Liver (tissue), 3 donors: ENCODE measurements at regions not wholly inside any gene's neighbourhood (a gene's known extent, or its start where the extent isn't known, plus 50 kb on each side); places are given as distances from the start of the nearest gene placed in this dataset.

ENCODE experiments used
- CTCF ChIP-seq: fragments of 150-350 bp; IDR thresholded peaks from 2 replicates; pipeline ENCODE4 v1.5.1; 2017; ENCODE audit warnings: improper control_type of control experiment, low read depth, low read length; ENCODE audit not compliant: missing input control
- EGR1 ChIP-seq, 2 donors: IDR thresholded peaks; 2 replicates each; pipeline ENCODE4 v1.6.1; 2016 to 2018; ENCODE audit warnings: antibody characterized with exemption in 2 of 2, low read depth in 2 of 2
- NR2F2 ChIP-seq: IDR thresholded peaks from 2 replicates; pipeline ENCODE4 v1.6.1; 2016; ENCODE audit warnings: antibody characterized with exemption
- SP1 ChIP-seq: IDR thresholded peaks from 2 replicates; pipeline ENCODE4 v1.6.1; 2018; ENCODE audit warnings: antibody characterized with exemption, mild to moderate bottlenecking
- TF ChIP-seq, protein P1 (sequence below): IDR thresholded peaks from 2 replicates; pipeline ENCODE4 v1.6.1; 2016; ENCODE audit warnings: antibody characterized with exemption, mild to moderate bottlenecking
- TF ChIP-seq, protein P2 (sequence below): IDR thresholded peaks from 2 replicates; pipeline ENCODE4 v1.6.1; 2016; ENCODE audit warnings: antibody characterized with exemption
- donor health status: healthy.
- donor health status: healthy.

DNA sequence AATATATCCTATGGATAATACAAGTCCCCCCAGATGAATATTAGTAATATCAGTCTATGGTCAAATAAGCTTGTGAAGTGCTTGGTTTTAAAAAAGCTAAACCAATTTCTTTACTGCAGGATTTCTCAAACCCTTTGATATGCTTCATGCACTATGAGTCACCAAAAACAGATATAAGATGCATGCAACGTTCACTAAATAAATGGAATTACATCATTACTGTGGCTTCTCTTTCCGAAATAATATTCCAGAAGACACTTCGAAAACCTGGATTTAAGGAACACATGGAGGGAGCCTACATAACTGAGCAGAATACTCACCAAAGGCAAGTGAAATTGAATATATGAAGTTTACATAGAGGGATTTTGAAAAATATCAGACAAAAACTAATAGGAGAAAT is 126.3 kb upstream of the ABI3BP start:
- no peak for TF ChIP-seq CTCF
- no peak for TF ChIP-seq EGR1 (IDR thresholded peaks at IDR 0.05; ENCODE audit: low read depth in 2 of 2)
- TF ChIP-seq SP1 = no peak
- TF ChIP-seq NR2F2 = no peak
- TF ChIP-seq, protein P1, sequence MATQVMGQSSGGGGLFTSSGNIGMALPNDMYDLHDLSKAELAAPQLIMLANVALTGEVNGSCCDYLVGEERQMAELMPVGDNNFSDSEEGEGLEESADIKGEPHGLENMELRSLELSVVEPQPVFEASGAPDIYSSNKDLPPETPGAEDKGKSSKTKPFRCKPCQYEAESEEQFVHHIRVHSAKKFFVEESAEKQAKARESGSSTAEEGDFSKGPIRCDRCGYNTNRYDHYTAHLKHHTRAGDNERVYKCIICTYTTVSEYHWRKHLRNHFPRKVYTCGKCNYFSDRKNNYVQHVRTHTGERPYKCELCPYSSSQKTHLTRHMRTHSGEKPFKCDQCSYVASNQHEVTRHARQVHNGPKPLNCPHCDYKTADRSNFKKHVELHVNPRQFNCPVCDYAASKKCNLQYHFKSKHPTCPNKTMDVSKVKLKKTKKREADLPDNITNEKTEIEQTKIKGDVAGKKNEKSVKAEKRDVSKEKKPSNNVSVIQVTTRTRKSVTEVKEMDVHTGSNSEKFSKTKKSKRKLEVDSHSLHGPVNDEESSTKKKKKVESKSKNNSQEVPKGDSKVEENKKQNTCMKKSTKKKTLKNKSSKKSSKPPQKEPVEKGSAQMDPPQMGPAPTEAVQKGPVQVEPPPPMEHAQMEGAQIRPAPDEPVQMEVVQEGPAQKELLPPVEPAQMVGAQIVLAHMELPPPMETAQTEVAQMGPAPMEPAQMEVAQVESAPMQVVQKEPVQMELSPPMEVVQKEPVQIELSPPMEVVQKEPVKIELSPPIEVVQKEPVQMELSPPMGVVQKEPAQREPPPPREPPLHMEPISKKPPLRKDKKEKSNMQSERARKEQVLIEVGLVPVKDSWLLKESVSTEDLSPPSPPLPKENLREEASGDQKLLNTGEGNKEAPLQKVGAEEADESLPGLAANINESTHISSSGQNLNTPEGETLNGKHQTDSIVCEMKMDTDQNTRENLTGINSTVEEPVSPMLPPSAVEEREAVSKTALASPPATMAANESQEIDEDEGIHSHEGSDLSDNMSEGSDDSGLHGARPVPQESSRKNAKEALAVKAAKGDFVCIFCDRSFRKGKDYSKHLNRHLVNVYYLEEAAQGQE = no peak
- TF ChIP-seq, protein P2, sequence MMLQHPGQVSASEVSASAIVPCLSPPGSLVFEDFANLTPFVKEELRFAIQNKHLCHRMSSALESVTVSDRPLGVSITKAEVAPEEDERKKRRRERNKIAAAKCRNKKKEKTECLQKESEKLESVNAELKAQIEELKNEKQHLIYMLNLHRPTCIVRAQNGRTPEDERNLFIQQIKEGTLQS = no peak
